Activated CD8-positive, alpha-beta memory T cell treated with anti-CD3 and anti-CD28 coated beads, Interleukin-2, amount 10 ng/mL, durations not matched to agents 7 days and 5 days (primary cell): ENCODE measurements at regions not wholly inside any gene's neighbourhood (a gene's known extent, or its start where the extent isn't known, plus 50 kb on each side); places are given as distances from the start of the nearest gene placed in this dataset.

Experiments used
- ATAC-seq: fragments of 150-1000 bp; cut with Tn5 transposase; one replicate; pipeline ENCODE4 v1.10.0; 2021; ENCODE audit warnings: moderate library complexity
- CTCF ChIA-PET: fragments of 350-600 bp; sonication (Branson Sonifier 250); formaldehyde crosslinking; loops from one replicate; lab custom pipeline; 2021; ENCODE audit warnings: antibody characterized with exemption; lab: Charles Lee
- DNase-seq: peaks from one replicate; pipeline ENCODE4 v3.0.0-alpha.2; 2020
- H3K27ac Mint-ChIP-seq: one replicate; pipeline ENCODE4 v1.8.0; 2021; ENCODE audit warnings: mild to moderate bottlenecking, mixed read lengths
- H3K27me3 Mint-ChIP-seq: one replicate; pipeline ENCODE4 v1.8.0; 2021; ENCODE audit warnings: mixed read lengths
- H3K36me3 Mint-ChIP-seq: one replicate; pipeline ENCODE4 v1.8.0; 2021; ENCODE audit warnings: mild to moderate bottlenecking, mixed read lengths
- H3K4me1 Mint-ChIP-seq: one replicate; pipeline ENCODE4 v1.8.0; 2021; ENCODE audit warnings: mixed read lengths
- H3K4me3 Mint-ChIP-seq: one replicate; pipeline ENCODE4 v1.8.0; 2021; ENCODE audit warnings: mild to moderate bottlenecking, moderate library complexity, mixed read lengths
- H3K9me3 Mint-ChIP-seq: one replicate; pipeline ENCODE4 v1.8.0; 2022; ENCODE audit warnings: low read depth, mixed read lengths

DNA sequence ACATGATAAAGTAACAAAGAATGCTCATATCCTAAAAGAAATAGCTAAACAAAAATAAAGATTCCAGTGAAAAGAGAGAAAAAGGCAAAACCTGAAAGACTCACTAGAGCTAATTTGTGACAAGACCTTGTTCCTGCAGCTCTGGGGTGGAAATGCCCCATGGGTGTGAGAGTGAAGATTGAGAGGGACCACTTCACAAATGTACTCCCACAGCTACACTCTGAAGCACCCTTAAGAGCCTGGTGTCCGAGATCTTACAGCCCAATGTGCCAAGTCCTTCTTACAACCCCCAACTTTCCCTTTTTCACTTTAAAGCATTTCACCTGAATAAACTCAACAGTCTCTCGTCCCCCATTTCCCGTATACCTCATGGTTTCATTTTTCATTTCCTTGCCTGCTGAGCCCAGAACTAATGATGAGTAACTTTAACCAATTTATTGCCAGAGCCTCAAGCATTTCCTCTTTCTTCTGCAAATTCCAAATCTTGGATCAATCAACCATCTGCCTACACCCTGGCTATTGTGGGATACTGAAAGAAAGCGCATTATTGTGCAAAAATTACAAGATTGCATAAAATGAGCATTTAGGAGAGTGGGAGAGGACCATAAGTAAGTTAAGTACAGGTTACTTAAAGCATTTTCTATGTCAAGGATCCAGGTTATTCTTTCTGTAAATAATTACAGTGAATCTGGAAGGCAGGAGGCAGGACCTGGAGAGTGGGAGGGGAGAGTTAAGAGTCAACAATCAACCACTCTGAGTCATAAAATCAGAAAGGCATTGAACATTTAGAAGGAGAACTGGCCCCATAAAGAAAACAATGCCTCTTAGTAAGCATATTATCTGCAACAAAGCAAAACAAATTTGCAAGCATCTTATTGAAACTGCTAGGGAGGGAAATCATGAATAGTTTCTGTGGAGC, 804.4 kb upstream of the CELF4 start:
- Mint-ChIP-seq H3K27ac (no peak overlapping the region), H3K36me3 (no peaks in the 10 kb centered on the region), H3K4me3 (no peak overlapping the region)

DNA sequence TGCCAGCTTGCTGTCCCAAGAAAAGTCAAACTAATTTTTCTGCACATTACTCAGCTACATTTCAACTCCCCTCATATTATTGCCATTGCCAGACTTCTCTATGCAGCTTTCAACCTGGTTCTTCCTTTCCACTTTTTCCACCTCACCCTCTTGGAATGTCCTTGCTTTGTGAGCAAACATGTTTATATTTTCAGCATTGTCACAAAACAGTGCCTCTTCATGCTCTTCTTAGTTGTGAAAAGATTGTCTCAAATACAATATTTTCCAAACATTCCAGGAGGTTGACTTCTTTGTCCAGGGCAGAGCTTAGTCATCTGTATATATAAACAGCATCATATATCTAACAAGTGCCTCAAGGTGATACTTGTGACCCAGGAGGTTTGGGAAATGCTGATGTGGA, 803.3 kb upstream of the CELF4 start:
- no peaks in the 10 kb centered on the region for H3K36me3 Mint-ChIP-seq
- CTCF ChIA-PET: no interaction called here
- H3K27me3 Mint-ChIP-seq: no peaks in the 10 kb centered on the region
- H3K9me3 Mint-ChIP-seq: no peaks in the 10 kb centered on the region
- H3K4me3 Mint-ChIP-seq: no peak overlapping the region
- ATAC-seq: no peak
- no peaks in the 10 kb centered on the region for H3K4me1 Mint-ChIP-seq
- no peak overlapping the region for H3K27ac Mint-ChIP-seq
- DNase-seq: no peak

More for the DNA sequence above, 804.4 kb upstream of the CELF4 start:
- Mint-ChIP-seq H3K27me3 (no peaks in the 10 kb centered on the region), H3K4me1 (no peaks in the 10 kb centered on the region), H3K9me3 (no peaks in the 10 kb centered on the region)
- CTCF ChIA-PET: no interaction called here
- no peak for DNase-seq
- no peak for ATAC-seq

DNA sequence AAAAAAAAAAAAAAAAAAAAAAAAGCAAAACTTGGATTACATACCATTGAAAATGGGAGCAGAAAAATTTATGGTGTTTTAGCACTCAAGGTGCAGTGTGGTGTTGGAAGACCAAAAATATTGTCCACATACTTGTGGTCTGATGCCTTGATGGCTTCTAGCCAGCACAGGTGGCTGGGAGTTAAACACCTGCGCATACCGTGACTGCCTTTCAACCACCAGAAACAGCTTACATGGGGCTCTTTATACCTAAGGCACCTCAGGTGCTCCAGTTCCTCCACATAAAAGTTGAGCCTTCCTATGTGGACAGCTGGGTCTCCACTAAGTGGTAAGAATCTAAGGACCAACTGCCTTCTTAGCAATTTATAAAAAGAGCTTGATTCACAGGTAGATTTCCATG, 802.6 kb upstream of the CELF4 start:
- no peaks in the 10 kb centered on the region for H3K36me3 Mint-ChIP-seq
- no peaks in the 10 kb centered on the region for H3K4me1 Mint-ChIP-seq
- CTCF ChIA-PET: no interaction called here
- no peak for DNase-seq
- no peak overlapping the region for H3K27ac Mint-ChIP-seq
- H3K9me3 Mint-ChIP-seq: no peaks in the 10 kb centered on the region
- no peak for ATAC-seq
- no peak overlapping the region for H3K4me3 Mint-ChIP-seq
- no peaks in the 10 kb centered on the region for H3K27me3 Mint-ChIP-seq

DNA sequence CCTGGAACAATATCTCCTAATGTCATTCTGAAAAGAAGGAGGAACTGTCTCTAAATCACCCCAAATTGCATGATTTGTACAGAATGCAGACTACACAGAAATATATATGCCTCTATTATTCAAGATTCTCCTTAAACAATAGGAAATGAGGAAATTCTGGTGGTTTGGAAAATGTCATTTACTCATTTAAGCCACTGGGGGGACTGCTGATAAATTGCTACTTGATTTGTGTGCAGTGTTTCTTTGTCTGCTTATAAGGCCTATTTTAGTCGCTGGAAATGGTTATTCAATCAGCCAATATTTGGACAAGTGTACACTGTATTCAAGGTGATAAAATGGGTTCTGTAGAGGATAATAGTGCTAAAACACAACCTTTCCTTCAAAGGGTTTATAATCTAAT, 801.9 kb upstream of the CELF4 start:
- H3K27me3 Mint-ChIP-seq: no peaks in the 10 kb centered on the region
- H3K4me1 Mint-ChIP-seq: no peaks in the 10 kb centered on the region
- no peak for ATAC-seq
- H3K27ac Mint-ChIP-seq: no peak overlapping the region
- H3K4me3 Mint-ChIP-seq: no peak overlapping the region
- H3K36me3 Mint-ChIP-seq: no peaks in the 10 kb centered on the region
- DNase-seq: no peak
- peaks cover 2% of the 10 kb centered on the region for H3K9me3 Mint-ChIP-seq
- CTCF ChIA-PET: no interaction called here

DNA sequence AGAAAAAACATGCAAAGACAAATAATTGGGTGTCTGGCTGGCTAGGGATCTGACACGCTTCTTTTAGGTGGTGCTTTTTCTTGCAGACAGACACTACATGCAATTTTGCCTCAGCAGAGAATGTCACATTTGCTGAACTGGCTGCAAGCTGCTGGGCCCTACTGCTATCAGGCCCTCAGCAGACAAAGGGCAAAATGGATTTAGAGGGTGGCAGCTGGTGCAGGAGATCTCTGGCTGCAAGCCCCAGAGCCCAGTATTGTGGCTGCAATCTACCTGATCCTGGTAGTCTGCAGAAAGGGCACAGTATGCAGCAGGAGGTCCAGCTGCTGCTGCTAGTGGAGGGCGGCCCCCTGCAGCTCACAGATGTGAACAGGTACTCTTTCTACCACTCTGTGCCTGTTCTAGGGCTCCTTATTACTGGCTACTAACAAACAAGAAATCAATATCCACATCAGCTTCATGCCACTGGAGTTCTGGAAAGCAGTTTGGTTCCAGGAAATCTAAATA, 796.7 kb upstream of the CELF4 start:
- Mint-ChIP-seq H3K9me3 (peaks cover 9% of the 10 kb centered on the region), H3K4me1 (no peaks in the 10 kb centered on the region), H3K27me3 (no peaks in the 10 kb centered on the region), H3K36me3 (no peaks in the 10 kb centered on the region), H3K27ac (no peak overlapping the region), H3K4me3 (no peak overlapping the region)
- DNase-seq: no peak
- CTCF ChIA-PET: no interaction called here
- ATAC-seq: no peak

DNA sequence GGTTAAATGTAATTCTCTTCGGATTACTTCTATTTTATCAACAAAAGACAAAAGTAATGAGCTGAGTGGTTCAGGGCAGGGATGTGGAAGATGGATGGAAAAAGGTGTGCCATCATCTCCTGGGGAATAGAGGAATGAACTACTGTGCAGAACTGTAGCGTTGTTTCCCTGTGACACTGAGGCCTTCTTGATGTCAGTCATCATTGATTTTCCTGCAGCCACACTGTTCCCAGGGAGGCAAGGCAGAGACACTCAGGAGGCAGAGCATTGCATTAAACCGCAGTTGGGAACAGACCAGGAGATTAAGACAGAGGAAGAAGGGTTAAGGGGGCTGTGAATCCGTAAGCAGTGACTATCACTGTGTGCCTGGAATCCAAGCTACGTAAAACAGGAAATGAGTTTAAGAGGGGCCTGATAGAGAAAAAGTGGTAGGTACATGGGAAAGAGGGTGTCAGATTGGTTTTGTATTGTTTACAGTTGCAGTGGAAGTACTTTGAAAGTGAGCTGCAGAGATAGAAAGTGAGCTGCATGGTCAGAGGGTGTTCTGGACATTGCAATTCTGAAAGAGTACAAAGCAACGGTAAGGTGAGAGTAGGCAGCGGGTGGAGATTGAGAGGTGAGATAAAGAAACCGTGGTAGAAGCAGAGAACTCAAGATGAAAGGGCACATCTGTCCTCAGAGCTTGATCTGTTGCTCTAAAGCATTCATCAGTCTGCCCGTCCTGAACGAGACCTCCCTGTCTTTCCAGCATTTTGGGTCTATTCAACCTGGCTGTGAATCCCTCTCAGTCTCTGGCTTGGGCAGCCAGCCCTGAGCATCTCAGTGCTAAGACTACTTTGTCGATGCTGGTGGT, 793.4 kb upstream of the CELF4 start:
- Mint-ChIP-seq H3K4me1 (no peaks in the 10 kb centered on the region), H3K9me3 (peaks cover 13% of the 10 kb centered on the region), H3K36me3 (no peaks in the 10 kb centered on the region), H3K27me3 (no peaks in the 10 kb centered on the region), H3K4me3 (no peak overlapping the region), H3K27ac (no peak overlapping the region)
- DNase-seq (no peak), ATAC-seq (no peak)
- CTCF ChIA-PET: no interaction called here

DNA sequence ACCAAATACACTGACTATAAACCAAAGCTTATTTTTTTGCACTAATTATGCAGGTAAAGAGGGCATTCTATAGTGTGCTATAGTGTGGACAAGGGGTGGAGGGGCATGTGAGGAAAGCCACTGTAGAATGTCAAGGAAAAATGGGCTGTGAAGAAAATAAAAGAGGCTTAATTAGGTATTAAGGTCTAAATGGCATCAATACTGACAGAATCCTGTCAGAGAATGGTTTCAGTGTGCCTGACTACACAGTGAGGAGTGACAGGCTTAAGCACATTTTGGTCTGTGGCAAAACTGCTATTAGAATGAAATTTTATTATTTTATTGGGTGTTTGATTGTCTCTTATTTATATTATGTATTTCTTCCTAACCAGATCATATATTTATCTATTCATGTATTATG, 787.6 kb upstream of the CELF4 start:
- Mint-ChIP-seq H3K27me3 (no peaks in the 10 kb centered on the region), H3K4me3 (no peak overlapping the region), H3K4me1 (no peaks in the 10 kb centered on the region), H3K9me3 (peaks cover 11% of the 10 kb centered on the region), H3K36me3 (no peaks in the 10 kb centered on the region), H3K27ac (no peak overlapping the region)
- ATAC-seq (no peak), DNase-seq (no peak)
- CTCF ChIA-PET: interaction anchor here (0.6 kb wide), 1 partner anchor 557 kb away, joined by 3 read pairs; no protein-coding TSS in a partner anchor

DNA sequence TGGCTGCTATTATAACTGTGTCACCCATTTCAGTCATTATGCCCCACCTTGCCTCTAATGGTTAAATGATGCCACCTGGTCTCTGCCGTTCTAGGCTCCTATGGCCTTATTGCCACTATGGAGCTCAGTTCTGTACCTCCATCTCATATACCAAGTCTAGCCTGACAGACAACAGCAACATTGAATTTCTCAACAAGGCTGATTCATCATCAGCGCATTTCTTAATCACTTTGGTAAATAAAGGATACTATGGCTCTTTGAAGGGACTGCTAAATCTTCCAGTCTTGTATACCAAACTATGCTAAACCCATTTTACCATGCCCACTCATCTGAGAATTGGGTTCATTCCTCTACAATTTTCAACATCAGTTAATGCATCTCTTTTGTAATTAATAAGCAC, 784.5 kb upstream of the CELF4 start:
- no peaks in the 10 kb centered on the region for H3K36me3 Mint-ChIP-seq
- ATAC-seq (no peak), DNase-seq (no peak)
- H3K4me1 Mint-ChIP-seq: no peaks in the 10 kb centered on the region
- CTCF ChIA-PET: no interaction called here
- peaks cover 5% of the 10 kb centered on the region for H3K9me3 Mint-ChIP-seq
- H3K4me3 Mint-ChIP-seq: no peak overlapping the region
- no peaks in the 10 kb centered on the region for H3K27me3 Mint-ChIP-seq
- no peak overlapping the region for H3K27ac Mint-ChIP-seq

DNA sequence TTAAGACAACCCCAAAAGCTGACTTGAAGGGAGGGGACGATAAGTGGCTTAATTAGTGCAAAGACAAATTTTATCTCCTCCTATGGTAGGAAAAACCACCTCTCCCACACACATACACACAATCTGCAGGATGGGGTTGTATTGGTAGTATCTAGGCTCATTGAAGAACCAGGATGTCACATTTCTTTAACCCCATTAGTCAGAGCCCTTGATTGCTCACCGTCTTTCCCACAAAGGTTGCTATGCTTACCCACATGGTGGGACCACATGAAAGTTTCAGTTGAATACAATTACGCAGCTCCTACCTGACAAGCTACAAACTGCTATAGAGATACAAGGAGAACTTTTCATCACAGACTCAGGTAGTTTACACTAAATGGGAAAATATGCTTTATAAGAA, 765.0 kb upstream of the CELF4 start:
- no peak for ATAC-seq
- H3K4me3 Mint-ChIP-seq: no peak overlapping the region
- CTCF ChIA-PET: no interaction called here

DNA sequence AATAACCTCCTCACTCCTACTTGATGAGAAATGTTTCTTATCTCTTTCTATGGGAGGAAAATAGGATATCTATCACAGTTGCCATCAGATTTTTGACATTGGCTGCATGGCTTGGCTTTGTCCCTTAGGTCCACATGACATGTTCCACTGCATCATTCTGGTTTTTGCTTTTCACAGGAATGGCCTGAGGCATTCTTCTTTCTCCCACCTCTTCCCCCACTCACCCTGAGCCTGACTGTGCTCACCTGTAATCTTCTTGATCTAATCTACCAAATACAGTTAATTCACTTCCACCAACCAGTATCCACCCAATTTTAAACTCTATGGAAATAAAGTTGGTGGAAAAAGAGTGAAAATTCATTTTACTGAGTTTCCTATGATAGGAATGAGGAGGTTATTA, 763.5 kb upstream of the CELF4 start:
- no peaks in the 10 kb centered on the region for H3K27me3 Mint-ChIP-seq
- CTCF ChIA-PET: no interaction called here
- no peak for ATAC-seq
- no peak overlapping the region for H3K27ac Mint-ChIP-seq
- DNase-seq: no peak
- H3K36me3 Mint-ChIP-seq: no peaks in the 10 kb centered on the region
- no peak overlapping the region for H3K4me3 Mint-ChIP-seq
- H3K9me3 Mint-ChIP-seq: peaks cover 5% of the 10 kb centered on the region
- H3K4me1 Mint-ChIP-seq: no peaks in the 10 kb centered on the region

More for the DNA sequence above, 765.0 kb upstream of the CELF4 start:
- Mint-ChIP-seq H3K4me1 (no peaks in the 10 kb centered on the region), H3K36me3 (no peaks in the 10 kb centered on the region), H3K9me3 (peaks cover 2% of the 10 kb centered on the region), H3K27ac (no peak overlapping the region), H3K27me3 (no peaks in the 10 kb centered on the region)
- no peak for DNase-seq

DNA sequence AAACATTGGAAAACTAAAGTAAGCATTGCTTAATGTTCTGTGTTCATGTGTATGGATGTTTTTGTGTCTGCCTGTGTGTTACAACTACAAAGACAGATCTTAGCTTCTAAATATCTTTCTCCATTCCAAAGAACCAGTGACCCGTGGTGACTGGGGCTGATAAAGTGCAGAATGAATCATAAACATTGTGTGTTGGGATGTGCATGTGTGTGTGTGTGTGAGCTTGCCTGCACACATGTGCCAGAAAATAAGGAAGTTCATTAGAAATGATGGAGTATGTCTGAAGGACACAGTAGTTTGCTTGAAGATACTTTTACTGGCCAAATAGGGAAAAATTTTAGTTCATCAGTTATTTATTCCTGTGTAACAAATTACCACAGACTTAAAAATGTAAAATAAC, 756.6 kb upstream of the CELF4 start:
- H3K4me3 Mint-ChIP-seq: no peak overlapping the region
- no peaks in the 10 kb centered on the region for H3K4me1 Mint-ChIP-seq
- CTCF ChIA-PET: no interaction called here
- DNase-seq: no peak
- no peaks in the 10 kb centered on the region for H3K27me3 Mint-ChIP-seq
- no peak overlapping the region for H3K27ac Mint-ChIP-seq
- no peak for ATAC-seq
- peaks cover 5% of the 10 kb centered on the region for H3K9me3 Mint-ChIP-seq
- no peaks in the 10 kb centered on the region for H3K36me3 Mint-ChIP-seq

DNA sequence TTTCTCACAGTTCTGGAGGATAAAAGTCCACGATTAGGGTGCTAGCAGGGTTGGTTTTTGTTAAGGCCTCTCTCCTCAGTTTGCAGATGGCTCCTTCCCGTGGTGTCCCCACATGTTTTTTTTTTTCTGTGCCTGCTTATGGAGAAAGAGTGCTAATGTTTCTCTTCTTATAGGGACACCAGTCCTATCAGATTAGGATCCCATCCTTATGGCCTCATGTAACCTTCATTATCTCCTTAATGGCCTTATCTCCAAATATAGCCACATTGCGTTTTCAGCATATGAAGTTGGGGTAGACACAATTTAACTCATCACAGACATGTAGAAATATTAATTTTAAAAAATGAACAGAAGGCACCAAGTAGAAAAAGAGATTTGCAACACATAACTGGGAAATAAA, 755.7 kb upstream of the CELF4 start:
- Mint-ChIP-seq H3K27ac (no peak overlapping the region), H3K36me3 (no peaks in the 10 kb centered on the region), H3K27me3 (no peaks in the 10 kb centered on the region), H3K4me3 (no peak overlapping the region), H3K4me1 (no peaks in the 10 kb centered on the region), H3K9me3 (peaks cover 5% of the 10 kb centered on the region)
- ATAC-seq (no peak), DNase-seq (no peak)
- CTCF ChIA-PET: no interaction called here

DNA sequence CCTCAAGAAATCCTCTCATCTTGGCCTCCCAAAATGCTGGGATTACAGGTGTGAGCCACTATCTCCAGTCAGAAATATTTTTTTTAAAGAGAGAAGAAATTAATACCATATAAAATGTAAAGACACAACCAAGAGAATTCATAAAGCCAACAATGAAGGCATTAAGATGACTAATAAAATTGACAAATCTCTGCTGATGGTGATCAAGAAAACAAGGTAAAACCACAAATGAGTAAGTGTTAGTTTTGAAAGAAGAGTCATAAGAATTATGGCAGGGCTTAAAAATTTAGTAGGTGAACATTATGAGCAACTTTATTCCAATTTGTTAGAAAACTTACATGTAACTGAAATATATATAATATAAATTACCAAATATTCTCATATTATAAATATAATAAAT, 752.8 kb upstream of the CELF4 start:
- no peaks in the 10 kb centered on the region for H3K4me1 Mint-ChIP-seq
- no peaks in the 10 kb centered on the region for H3K27me3 Mint-ChIP-seq
- CTCF ChIA-PET: no interaction called here
- peaks cover 5% of the 10 kb centered on the region for H3K9me3 Mint-ChIP-seq
- no peaks in the 10 kb centered on the region for H3K36me3 Mint-ChIP-seq
- no peak for DNase-seq
- H3K4me3 Mint-ChIP-seq: no peak overlapping the region
- no peak overlapping the region for H3K27ac Mint-ChIP-seq
- ATAC-seq: no peak

DNA sequence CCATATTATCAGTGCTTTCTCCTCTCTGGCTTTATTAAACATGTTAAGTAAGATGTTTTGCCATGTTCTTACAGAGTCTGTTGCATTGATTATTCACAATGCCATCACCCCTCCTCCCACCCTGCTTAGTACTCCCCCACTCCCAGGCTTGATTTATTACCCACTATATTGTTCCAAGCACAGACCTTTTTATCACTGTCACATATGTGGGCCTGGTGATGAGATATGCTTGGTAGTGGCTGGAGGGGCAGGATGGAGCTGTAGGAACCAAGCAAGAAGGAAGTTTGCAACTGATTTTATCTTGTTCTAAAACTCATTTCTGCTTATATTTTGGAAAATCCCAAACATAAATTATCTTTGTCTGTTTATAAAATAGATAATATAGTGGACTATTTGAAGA, 748.2 kb upstream of the CELF4 start:
- DNase-seq (no peak), ATAC-seq (no peak)
- Mint-ChIP-seq H3K36me3 (no peaks in the 10 kb centered on the region), H3K27ac (no peak overlapping the region), H3K9me3 (peaks cover 5% of the 10 kb centered on the region), H3K4me3 (no peak overlapping the region), H3K4me1 (no peaks in the 10 kb centered on the region), H3K27me3 (no peaks in the 10 kb centered on the region)
- CTCF ChIA-PET: no interaction called here
